A549 (cell line): ENCODE measurements at regions not wholly inside any gene's neighbourhood (a gene's known extent, or its start where the extent isn't known, plus 50 kb on each side); places are given as distances from the start of the nearest gene placed in this dataset.

ENCODE experiments used
- ATAC-seq, 2 experiments: fragments of 200-7000 bp in 1 of 2; fragments of >200 bp in 1 of 2; cut with Nextera tagmentation in 1 of 2; cut with Tn5 transposase in 1 of 2; 3 replicates each; pipeline versions ENCODE4 v1.8.0 to v1.9.1; 2018 to 2020; ENCODE audit warnings: mild to moderate bottlenecking in 1 of 2, moderate library complexity in 1 of 2
- CTCF ChIA-PET: fragments of 300-600 bp; sonication (Branson Sonifier 250); formaldehyde crosslinking; extraction: SDS; loops from one replicate; lab custom pipeline; 2021; ENCODE audit warnings: antibody characterized with exemption, inconsistent platforms; lab: Yijun Ruan, JAX
- POLR2A ChIA-PET: fragments of 350-600 bp; formaldehyde crosslinking; extraction: SDS; loops from one replicate; lab custom pipeline; 2021; ENCODE audit warnings: antibody characterized with exemption, inconsistent platforms; lab: Yijun Ruan, JAX
- DNase-seq, 2 experiments: peaks; one replicate each; pipeline versions ENCODE4 v3.0.0 to v3.0.0-alpha.2; 2011 to 2016; ENCODE audit warnings: low read depth in 1 of 2, low spot score in 1 of 2
- FAIRE-seq: peaks from 2 replicates; lab custom pipeline; 2011; peaks lifted over from hg19 to GRCh38; lab: Jason Lieb, UNC
- H3K27ac ChIP-seq, 2 experiments: fragments of >200 bp; sonication (Bioruptor Twin); formaldehyde crosslinking; 3 replicates each; pipeline ENCODE4 v1.5.1; 2016 to 2017
- H3K4me1 ChIP-seq: fragments of >200 bp; sonication (Bioruptor Twin); formaldehyde crosslinking; 3 replicates; pipeline ENCODE4 v1.6.1; 2016
- H3K4me2 ChIP-seq: fragments of >200 bp; sonication (Bioruptor Twin); formaldehyde crosslinking; 3 replicates; pipeline ENCODE4 v1.6.1; 2016
- H3K4me3 ChIP-seq: fragments of >200 bp; sonication (Bioruptor Twin); formaldehyde crosslinking; 3 replicates; pipeline ENCODE4 v1.5.1; 2016
- H3K9me3 ChIP-seq: fragments of >200 bp; sonication (Bioruptor Twin); formaldehyde crosslinking; 3 replicates; pipeline ENCODE4 v1.6.1; 2016
- CBX2 ChIP-seq: fragments of 200-600 bp; sonication (generic); IDR thresholded peaks from 2 replicates; pipeline ENCODE4 v1.6.1; 2016; ENCODE audit warnings: low read depth, mild to moderate bottlenecking, borderline replicate concordance
- CBX8 ChIP-seq: fragments of 200-600 bp; sonication (generic); IDR thresholded peaks from 2 replicates; pipeline ENCODE4 v1.6.1; 2016
- CHD4 ChIP-seq: fragments of 200-600 bp; sonication (generic); IDR thresholded peaks from 2 replicates; pipeline ENCODE4 v1.6.1; 2016; ENCODE audit warnings: antibody characterized with exemption, mild to moderate bottlenecking, borderline replicate concordance
- EHMT2 ChIP-seq: fragments of 200-600 bp; sonication (generic); IDR thresholded peaks from 2 replicates; pipeline ENCODE4 v1.6.1; 2016; ENCODE audit warnings: antibody characterized with exemption, low read depth, mild to moderate bottlenecking, moderate library complexity
- EP300 ChIP-seq, 2 experiments: fragments of >200 bp; sonication (Bioruptor Twin); formaldehyde crosslinking; IDR thresholded peaks; 2 replicates in 1 of 2; 3 replicates in 1 of 2; pipeline ENCODE4 v1.6.1; 2016 to 2017
- FOSB ChIP-seq: fragments of 250-450 bp; sonication (Bioruptor Pico); IDR thresholded peaks from 2 replicates; pipeline ENCODE4 v1.5.0; 2020; ENCODE audit warnings: mild to moderate bottlenecking, moderate library complexity
- FOXS1 ChIP-seq: fragments of 250-450 bp; sonication (Bioruptor Pico); IDR thresholded peaks from 2 replicates; pipeline ENCODE4 v1.5.0; 2020; ENCODE audit warnings: mild to moderate bottlenecking, moderate library complexity
- HES2 ChIP-seq: fragments of >200 bp; sonication (Bioruptor Twin); formaldehyde crosslinking; IDR thresholded peaks from 2 replicates; pipeline ENCODE4 v1.6.1; 2016
- HOXA7 ChIP-seq: fragments of 250-450 bp; sonication (Bioruptor Pico); IDR thresholded peaks from 2 replicates; pipeline ENCODE4 v1.5.0; 2020; ENCODE audit warnings: mild to moderate bottlenecking, moderate library complexity
- JUN ChIP-seq, 2 experiments: fragments of >200 bp; sonication (Bioruptor Twin); formaldehyde crosslinking; IDR thresholded peaks; 2 replicates in 1 of 2; 3 replicates in 1 of 2; pipeline ENCODE4 v1.6.1; 2016 to 2017
- MAFK ChIP-seq: fragments of 450-650 bp; IDR thresholded peaks from 2 replicates; pipeline ENCODE4 v1.6.1; 2014; ENCODE audit not compliant: partially characterized antibody
- MAX ChIP-seq: IDR thresholded peaks from 2 replicates; pipeline ENCODE4 v1.6.1; 2012
- NPAS2 ChIP-seq: fragments of 250-450 bp; sonication (Bioruptor Pico); IDR thresholded peaks from 2 replicates; pipeline ENCODE4 v1.8.0; 2022; ENCODE audit warnings: mild to moderate bottlenecking, moderate library complexity, borderline replicate concordance
- NR3C1 ChIP-seq: fragments of >200 bp; sonication (Bioruptor Twin); formaldehyde crosslinking; IDR thresholded peaks from 3 replicates; pipeline ENCODE4 v1.6.1; 2017
- PHF8 ChIP-seq: fragments of 200-600 bp; sonication (generic); IDR thresholded peaks from 2 replicates; pipeline ENCODE4 v1.6.1; 2016; ENCODE audit warnings: low read depth, mild to moderate bottlenecking, antibody characterized with exemption, moderate library complexity, borderline replicate concordance
- POLR2AphosphoS2 ChIP-seq: conservative IDR thresholded peaks from 2 replicates; pipeline ENCODE4 v1.6.1; 2012; ENCODE audit warnings: low read length, improper control_type of control experiment, inconsistent platforms
- RAD21 ChIP-seq, 2 experiments: fragments of >200 bp in 1 of 2; sonication (Bioruptor Twin) in 1 of 2; formaldehyde crosslinking in 1 of 2; IDR thresholded peaks in 1 of 2; conservative IDR thresholded peaks in 1 of 2; 2 replicates in 1 of 2; 3 replicates in 1 of 2; pipeline ENCODE4 v1.6.1; 2012 to 2018; ENCODE audit warnings: inconsistent platforms in 1 of 2
- REST ChIP-seq: fragments of 200-600 bp; sonication (generic); IDR thresholded peaks from 2 replicates; pipeline ENCODE4 v1.6.1; 2016; ENCODE audit warnings: antibody characterized with exemption, mild to moderate bottlenecking, moderate library complexity
- RNF2 ChIP-seq: fragments of 200-600 bp; sonication (generic); IDR thresholded peaks from 2 replicates; pipeline ENCODE4 v1.6.1; 2016; ENCODE audit warnings: low read depth, mild to moderate bottlenecking, antibody characterized with exemption, moderate library complexity, borderline replicate concordance
- SREBF2 ChIP-seq: fragments of 450-650 bp; IDR thresholded peaks from 2 replicates; pipeline ENCODE4 v1.6.1; 2014; ENCODE audit warnings: mild to moderate bottlenecking, moderate library complexity
- WGBS: methylation state at CpG from one replicate; pipeline ENCODE4 v1.1.6; 2017; ENCODE audit errors: missing lambda C conversion rate; 5-methylcytosine and 5-hydroxymethylcytosine counted together

- CTCF ChIA-PET = no interaction called here
Measured at GRCh38 chr4:96879527-96879926, 1039.6 kb downstream of the PDHA2 start.

GRCh38 chr4:96887857-96888256 lies 1048.0 kb downstream of the PDHA2 start:
- ChIA-PET CTCF (no interaction called here), POLR2A (no interaction called here)
- Histone ChIP-seq H3K4me3 (no peak overlapping the region), H3K27ac (no peak overlapping the region), H3K4me2 (no peak overlapping the region), H3K9me3 (no peaks in the 10 kb centered on the region), H3K4me1 (no peaks in the 10 kb centered on the region)
- ATAC-seq (no peak), DNase-seq (no peak), FAIRE-seq (no peak)
- 13% methylated on average over 3 of the region's 3 CpGs for whole genome bisulfite sequencing
- TF ChIP-seq NPAS2 (CRISPR knock-in tag) (no peak), MAX (no peak), CHD4 (no peak), FOSB (CRISPR knock-in tag) (no peak), POLR2AphosphoS2 (no peak), RNF2 (no peak), FOXS1 (CRISPR knock-in tag) (no peak), NR3C1 (no peak), CBX8 (no peak), RAD21 (conservative IDR thresholded peaks at IDR 0.05 in 1 of 2, IDR thresholded peaks at IDR 0.05 in 1 of 2) (no peak), JUN (IDR thresholded peaks at IDR 0.05) (no peak), EP300 (IDR thresholded peaks at IDR 0.05) (no peak), HES2 (no peak), HOXA7 (no peak), SREBF2 (no peak)

More at GRCh38 chr4:96879527-96879926, 1039.6 kb downstream of the PDHA2 start:
- Histone ChIP-seq H3K4me2 (no peak overlapping the region), H3K9me3 (no peaks in the 10 kb centered on the region), H3K27ac (no peak overlapping the region), H3K4me3 (no peak overlapping the region), H3K4me1 (no peaks in the 10 kb centered on the region)
- ATAC-seq (no peak), FAIRE-seq (no peak)
- WGBS = 3% methylated on average over 2 of the region's 2 CpGs
- TF ChIP-seq CBX2 (no peak), MAFK (peak; percentile 29), HOXA7 (no peak)
- TF ChIP-seq, all 56 proteins: peak for 1
- DNase-seq = no peak
- POLR2A ChIA-PET = no interaction called here

- no peak overlapping the region for H3K4me2 ChIP-seq
- no peak overlapping the region for H3K4me3 ChIP-seq
- H3K4me1 ChIP-seq = no peaks in the 10 kb centered on the region
- no peak for DNase-seq
- no peak overlapping the region for H3K27ac ChIP-seq
- POLR2A ChIA-PET = no interaction called here
- TF ChIP-seq EP300 (IDR thresholded peaks at IDR 0.05) = no peak
- TF ChIP-seq JUN (IDR thresholded peaks at IDR 0.05) = no peak
- TF ChIP-seq REST = no peak
- TF ChIP-seq HOXA7 = no peak
- no peak for TF ChIP-seq EHMT2
- no peak for TF ChIP-seq PHF8
- TF ChIP-seq, all 56 proteins: peak for 0
- ATAC-seq = no peak
- no peaks in the 10 kb centered on the region for H3K9me3 ChIP-seq
- CTCF ChIA-PET = no interaction called here
- FAIRE-seq = no peak
- WGBS = 12% methylated on average over 2 of the region's 2 CpGs
Measured at GRCh38 chr4:96894621-96895020, 1054.7 kb downstream of the PDHA2 start.
